ENCODE measurements at regions not wholly inside any gene's neighbourhood (a gene's known extent, or its start where the extent isn't known, plus 50 kb on each side); places are given as distances from the start of the nearest gene placed in this dataset.

DNA sequence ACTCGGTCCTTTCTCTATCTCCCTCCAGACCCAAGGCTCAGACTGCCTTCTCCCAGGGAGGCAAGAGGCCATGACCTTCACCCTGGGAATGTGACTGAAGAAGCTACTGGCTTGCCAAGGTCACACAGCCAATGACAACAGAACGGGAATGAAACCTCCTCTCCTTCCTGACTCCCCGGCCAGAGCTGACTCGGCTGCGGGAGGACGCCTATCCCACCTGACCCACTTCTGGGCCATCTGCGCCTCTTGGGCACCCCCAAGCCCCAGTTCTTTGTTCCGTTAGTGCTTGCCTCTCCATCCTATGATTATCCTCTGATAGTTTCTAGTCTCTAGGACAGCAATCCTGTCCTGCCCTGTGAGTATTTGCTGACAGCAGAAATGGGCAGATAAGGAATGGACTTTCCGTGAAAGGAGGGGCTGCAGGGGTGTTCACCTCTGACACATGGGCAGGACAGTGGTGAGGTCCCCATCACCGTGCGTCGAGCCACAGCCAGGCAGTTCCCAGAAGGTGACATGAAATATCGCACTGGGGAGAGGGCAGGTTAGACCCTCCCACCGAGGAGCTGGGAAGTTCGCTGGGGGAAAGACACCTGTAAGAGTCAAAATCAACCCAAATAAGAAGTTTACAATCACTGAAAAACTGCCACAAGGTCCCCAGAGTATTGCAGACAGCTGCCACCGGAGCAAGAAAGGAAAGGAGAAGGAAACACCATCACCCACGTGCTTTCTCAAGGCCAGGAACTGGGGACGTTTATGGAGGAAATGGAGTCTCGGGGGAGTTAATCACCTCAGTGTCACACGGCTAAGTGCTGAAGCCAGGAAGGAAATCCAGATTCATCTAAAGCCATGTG, 63.0 kb downstream of the INSIG1 start:
- DNase-seq (ENCODE audit: low read depth): no peak

DNA sequence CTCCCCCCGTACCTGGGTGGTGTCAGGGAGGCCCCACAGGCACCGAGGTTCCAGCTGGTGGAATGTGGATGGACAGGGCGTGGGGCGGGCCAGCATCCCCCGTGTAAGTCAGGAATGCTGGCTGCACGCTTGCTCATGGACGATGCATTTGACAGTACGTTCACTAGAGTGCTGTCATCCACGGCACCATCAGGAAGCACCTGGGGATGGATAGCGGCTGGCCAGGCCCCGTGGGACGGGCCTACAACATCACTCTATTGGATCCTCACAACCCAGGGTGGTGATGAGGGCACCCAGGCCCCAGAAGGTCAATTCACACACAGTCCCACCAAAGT, 63.6 kb downstream of the INSIG1 start:
- DNase-seq (ENCODE audit: low read depth): no peak

DNA sequence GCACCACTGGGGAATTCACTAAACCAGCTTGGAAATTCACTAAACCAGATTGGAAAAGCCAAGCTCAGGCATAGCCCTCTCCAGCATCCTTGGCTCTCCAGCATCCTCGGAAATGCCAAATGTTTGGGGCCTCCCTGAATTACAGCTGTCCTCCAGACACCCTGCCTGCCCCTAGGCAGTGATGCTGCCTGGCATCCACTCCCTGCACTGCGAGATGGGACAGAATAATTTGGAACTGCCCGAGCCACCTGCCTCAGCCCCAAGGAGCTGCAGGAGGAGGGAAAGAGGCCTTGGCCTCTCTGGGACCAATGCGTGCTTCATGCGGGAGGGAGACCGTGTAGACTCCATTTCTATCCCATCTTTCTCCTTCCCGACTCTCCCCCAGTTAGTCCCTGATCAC, 64.3 kb downstream of the INSIG1 start:
- DNase-seq (ENCODE audit: low read depth): no peak

DNA sequence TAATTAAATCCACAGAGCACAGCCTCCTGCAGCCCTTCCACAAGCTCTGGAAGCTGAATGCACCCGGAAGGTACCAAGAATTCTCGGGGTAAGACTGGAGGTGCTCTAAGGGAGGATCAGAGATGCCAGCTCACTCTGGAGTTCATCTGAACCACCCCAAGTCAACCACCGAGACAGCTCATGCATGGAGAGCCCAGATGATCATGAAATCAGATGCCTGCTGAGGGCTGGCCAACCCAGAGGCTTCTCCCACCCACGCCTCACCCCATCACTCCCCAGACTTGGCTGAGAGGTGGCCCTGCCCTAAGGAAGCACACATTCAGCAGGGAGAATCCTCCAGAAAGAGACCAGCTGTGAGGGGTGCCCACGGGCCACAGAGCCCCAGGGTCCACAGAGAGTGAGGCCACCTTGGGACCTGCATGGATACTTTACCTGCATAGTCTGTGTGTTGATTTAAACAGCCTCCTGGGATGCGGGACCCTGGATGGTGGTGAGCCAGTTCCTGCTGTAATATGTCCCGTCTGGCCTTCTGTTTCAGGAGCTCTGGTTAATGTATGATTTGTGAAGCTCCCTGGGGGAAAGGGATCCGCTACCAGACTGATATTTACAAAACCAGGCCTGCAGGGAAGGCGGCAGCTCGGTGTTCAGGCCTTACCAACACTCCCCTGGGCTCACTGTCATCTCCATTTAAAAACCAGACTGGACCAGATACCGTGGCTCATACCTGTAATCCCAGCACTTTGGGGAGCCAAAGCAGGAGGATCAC, 64.9 kb downstream of the INSIG1 start:
- no peak for DNase-seq (ENCODE audit: low read depth)

DNA sequence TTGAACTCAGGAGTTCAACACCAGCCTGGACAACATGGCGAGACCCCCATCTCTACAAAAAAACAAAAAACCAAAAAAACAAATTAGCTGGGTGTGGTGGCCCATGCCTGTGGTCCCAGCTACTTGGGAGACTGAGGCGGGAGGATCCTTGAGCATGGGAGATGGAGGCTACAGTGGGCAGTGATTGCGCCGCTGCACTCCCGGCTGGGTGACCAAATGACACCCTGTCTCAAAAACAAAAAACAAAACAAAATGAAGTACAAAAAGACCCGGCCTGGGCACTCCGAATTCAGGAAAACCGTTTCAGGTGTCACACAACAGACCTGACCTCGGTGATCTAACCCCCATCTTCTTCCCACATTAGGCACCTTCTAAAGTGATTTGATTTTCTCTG, 65.5 kb downstream of the INSIG1 start:
- no peak for DNase-seq (ENCODE audit: low read depth)

DNA sequence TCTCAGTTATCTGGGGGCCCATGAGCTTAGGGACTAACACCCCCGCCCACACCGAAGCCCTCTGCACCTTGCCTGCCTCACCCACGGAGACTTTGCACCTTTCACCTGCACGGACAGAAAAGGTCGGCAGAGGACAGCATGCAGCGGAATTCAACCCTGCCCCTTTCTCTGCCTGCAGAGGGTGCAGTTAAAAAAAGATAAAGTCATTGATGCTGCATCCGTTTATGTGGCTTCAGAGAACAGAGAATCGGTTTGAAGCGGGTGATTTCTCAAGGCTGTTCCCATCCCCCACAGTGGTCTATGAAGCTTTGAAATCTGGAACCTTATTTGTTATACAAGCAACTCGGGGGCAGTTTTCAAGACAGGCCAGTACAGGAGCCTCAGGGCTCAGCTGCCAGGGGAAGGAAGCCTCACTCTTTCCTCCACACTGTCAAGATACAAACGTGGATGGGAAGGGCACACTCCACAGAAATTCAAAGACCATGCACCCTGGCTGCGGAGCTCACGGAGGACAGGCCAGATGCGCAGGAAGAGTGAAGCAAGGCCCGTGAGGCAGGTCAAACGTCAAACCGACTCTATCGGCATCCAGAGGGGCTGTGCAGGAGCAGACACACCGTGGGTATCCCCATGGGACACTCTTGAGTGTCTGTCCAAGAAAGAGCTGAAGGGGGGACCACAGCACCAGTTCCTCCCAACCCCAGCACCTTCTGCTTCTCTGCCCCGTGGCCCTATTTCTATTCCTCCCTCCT, 66.3 kb downstream of the INSIG1 start:
- DNase-seq (ENCODE audit: low read depth): no peak

DNA sequence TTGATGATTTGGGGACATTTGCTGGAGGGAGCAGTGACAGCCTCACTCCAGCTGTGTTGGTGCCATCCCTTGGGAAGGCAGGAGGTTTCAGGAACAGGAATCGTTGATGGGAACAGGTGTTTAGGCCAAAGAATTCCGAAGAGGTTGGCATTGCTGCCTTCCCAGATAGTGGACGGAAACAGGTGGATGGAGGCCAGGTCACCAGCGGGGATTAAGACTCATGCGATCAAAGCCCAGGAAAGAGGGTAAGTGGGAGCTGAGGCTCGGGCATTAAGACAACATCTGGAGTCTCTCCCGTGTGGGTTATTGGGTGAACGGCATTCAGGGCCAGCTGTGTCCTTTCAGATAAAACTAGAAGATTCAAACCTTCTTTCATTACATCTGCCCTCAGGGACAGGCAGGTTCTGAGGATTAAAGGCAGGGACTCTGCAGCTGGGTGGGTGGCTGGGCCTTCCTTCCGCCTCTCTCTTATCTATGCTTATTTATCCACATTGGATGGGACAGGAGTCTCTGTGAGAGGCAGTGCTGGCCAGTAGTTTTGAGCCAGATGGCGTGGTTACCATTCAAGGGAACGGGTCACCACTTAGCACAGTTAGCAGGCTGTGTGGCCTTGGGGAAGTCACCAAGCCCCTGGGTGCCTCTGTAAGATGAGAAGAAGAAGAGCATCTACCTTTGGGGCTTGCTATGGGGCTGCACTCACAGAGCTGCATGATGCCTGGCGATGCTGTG, 67.6 kb downstream of the INSIG1 start:
- no peak for DNase-seq (ENCODE audit: low read depth)

DNA sequence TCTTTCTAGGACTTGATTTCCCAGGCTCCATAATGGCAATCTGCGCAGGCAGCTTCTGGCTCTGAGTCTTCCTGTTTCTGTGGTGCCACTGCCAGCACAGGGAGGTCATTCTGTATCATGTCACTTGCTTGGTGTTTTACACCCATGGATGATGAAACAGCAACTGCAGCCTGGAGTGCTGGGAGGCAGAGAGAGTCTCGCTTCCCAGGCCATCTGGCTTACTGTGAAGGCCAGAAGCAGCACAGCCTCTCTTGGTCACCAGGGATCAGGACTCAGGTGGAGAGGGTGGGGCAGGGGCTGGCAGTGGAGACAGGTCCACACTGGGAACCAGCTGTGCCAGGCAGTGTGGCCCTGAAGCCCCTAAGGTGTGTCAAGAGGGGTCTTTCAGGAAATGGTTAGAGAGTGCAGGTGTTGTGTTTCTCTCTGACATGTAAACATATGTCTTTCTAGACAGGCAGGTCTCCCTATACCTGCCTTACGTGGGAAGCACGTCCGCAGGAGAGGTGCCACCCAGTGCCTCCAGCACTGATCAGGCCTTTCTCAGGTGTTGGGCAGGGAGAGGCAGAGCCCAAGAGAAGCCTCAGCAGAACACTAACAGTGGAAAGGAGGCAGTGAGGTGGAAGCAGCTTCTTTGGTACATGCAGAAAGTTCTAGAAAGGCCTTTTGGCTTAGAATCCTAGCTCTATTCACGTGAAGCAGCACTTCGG, 71.4 kb downstream of the INSIG1 start:
- no peak for DNase-seq (ENCODE audit: low read depth)

DNA sequence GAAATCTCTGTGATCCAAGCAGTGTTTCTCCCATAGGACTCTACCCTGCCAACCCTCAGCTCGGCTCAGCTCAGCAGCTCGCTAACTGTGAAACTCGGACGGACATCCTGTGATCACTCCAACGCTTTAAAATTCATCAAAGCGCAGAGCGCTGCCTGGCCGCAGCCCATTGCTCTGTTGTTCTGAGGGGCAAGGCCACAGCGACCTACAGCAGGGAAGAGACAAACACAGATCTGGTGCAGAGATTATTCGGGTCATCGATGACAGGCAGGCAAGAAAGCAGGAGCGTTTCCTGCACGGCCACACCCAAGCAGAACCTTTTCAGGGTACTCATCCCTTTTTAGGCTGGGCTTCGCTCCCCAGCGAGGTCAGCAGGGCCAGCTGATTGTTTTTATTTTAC, 72.1 kb downstream of the INSIG1 start:
- no peak for DNase-seq (ENCODE audit: low read depth)

DNA sequence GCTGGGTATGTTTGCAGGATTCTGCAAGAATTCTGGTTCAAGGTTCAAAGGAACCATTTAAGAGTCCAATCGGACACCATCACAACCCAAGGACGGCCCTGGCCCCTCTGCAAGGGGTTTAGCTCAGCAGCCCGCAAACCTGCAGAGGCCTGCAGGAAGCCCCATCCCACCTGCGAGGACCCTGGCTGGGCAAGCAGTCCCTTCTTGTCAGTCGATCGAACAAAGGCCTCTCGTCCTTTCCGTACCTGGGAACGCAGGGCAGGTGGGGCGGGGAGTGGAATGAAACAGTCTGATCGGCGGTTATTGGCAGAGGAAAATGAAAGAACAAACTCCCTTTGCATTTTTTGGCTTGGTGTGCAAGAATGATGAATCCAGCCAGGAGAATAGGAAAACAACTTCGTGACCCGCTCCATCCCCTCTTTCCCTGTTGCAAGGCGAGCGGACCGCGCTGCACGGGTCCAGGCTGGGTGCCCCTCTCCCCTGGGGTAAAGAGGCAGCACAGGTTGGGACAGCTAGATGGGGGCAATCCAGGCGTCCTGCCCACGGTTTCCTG, 73.7 kb downstream of the INSIG1 start:
- no peak for DNase-seq (ENCODE audit: low read depth)

DNA sequence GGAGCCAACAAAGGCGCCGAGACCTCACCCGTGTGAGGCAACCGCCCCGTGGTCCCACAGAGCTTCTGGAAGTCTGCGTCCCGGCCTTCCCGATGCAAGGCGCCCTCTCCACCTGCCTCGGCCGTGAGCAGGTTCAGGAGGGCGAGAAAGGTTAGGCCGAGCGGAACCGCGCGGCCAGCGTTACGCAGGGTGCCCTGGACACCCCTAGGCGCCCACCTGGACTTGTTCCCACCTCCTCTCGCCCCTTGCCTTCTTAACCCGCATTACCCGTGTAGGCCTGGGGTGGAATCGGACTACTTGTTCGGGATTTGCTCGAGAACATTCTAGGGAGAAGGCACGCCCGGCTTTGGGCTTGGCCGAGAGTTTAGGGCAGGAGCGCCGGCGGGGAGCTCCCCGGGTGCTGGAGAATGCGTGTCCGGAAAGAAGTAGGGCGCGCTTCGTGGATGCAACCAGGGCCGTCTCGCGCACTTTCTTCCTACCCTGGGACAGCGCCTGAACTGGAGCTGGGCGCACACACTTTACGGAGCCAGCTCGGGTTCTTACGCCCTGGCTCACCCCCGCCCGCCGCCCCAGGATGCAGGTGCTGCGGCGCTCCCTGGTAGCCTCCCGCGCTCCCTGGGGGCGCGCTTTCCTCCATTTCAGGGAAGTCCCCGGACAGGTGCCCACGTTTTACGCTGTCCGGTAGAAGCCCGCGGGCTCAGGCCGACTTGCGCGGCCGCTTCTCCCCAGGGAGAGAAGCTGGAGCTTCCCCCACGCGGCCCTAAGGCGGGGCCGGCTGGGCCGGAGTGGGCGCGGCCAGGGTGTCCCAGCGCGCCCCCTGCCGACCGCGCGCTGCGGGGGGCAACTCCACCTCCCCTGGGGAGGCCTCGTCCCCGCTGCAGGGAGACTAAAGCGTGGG, 74.5 kb downstream of the INSIG1 start:
- DNase-seq (ENCODE audit: low read depth): no peak

DNA sequence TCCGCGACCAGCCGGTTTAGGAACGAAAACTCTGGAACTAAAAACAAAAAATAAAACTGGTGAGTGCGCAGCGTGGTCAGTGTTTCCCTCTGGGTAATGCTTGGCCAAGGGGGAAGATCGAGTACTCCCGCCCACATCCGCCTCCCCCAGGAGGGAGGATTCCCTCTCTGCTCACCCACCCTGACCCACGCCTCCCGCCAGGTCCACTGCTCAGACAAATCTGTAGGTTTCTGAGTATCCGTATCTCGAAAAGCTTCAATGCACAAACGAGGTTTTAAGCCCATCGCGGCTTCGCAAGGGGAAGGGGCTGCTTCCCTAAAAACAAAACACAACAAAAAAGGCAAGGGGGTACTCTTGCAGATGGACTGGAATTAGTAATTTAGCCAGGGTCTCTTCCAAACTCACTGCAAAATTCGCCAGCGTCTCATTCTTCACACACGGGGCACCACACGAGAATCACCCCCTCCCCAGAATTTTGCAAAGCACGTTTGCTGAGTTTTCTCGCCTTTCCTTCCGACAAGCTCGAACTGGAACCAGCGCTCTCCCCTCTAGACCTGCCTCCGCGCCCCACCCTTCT, 75.2 kb downstream of the INSIG1 start:
- DNase-seq (ENCODE audit: low read depth): no peak

DNA sequence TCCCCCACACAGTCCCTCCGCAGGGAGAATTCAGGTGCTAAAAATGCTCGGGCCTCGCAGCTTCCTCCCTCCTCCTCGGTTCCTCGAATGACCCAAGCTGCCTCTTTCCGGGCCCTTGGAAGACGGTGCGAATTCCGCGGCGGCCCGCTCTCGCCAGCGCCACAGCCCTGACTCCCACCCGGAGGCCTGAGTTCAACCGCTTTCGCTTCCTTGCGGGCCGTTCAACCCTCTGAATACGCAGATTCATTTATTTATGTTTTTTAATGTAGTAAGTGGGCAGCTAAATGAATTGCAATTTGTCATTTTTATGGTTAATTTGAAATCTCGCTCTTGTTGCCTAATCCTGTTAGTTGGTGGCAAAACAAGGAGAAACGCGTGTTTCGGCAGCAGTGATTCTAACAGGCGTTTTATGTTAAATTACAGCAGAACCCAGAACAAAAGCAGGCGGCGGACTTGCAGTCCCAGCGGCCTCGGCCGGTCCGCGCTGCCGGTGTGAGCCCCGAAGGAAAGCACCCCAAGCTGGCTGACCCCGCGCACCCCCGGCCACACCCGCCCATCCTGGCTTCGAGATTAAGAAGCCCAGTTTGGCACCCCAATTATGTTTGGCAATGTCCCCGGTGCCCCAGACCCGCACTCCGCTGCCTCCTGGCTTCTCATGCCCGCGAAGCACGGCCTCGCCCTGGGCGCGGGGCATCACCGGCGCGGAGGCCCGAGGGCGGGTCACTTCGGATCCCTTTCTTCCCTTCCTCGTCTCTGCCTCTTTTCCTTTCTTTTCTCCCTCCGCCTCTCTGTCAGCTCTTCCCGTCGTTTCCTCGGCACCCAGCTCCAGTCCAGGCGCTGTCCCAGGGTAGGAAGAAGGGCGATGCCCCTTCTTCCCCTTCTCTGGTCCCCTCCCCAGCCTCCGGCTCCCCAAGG, 75.9 kb downstream of the INSIG1 start:
- no peak for DNase-seq (ENCODE audit: low read depth)

DNA sequence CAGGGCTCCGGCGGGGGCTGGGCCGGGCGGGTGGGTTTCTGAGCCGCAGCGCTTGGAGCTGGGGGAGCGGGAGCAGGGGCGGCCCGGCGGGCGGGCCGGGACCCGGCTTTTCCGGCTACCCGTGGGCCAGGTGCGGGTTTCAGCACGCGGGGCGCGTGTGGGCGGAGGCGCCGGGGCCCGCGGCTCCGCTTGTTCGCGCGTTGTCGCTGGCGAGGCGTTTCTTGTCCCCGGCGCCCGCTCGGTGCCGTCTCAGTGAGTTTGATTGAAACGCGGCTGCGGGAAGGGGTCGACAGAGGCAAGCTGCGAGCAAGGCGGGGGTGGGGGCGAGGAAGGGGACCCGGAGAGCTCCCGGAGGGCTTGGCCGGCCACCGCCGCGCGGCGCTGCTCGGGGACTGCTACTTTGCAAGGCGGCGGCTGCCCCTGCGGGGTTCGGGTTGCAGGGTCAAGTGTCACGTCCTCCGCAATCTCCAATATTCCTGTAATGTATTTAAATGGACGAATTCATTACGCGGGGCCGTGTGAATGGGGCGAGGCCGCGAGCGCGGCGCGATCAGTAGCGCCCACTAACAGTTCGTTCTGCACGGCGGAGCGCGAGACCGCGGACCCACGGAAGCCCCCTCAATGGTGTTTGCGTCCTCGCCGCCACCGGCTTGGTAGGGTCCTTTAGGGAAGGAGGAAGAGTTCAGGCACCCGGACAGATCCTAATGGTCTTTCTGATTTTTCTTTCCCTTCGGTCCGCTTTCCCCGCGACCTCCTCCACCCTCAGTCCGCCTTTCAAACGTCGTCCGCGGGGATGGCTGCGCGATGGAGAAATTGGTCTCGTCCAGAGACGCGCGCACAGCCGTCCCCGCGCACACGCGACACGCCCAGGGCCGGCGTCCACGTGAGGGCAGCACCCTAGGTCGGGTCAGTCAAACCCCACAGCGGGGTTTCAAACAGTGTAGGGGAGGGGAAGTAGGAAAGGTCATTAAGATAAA, 76.9 kb downstream of the INSIG1 start:
- no peak for DNase-seq (ENCODE audit: low read depth)

DNA sequence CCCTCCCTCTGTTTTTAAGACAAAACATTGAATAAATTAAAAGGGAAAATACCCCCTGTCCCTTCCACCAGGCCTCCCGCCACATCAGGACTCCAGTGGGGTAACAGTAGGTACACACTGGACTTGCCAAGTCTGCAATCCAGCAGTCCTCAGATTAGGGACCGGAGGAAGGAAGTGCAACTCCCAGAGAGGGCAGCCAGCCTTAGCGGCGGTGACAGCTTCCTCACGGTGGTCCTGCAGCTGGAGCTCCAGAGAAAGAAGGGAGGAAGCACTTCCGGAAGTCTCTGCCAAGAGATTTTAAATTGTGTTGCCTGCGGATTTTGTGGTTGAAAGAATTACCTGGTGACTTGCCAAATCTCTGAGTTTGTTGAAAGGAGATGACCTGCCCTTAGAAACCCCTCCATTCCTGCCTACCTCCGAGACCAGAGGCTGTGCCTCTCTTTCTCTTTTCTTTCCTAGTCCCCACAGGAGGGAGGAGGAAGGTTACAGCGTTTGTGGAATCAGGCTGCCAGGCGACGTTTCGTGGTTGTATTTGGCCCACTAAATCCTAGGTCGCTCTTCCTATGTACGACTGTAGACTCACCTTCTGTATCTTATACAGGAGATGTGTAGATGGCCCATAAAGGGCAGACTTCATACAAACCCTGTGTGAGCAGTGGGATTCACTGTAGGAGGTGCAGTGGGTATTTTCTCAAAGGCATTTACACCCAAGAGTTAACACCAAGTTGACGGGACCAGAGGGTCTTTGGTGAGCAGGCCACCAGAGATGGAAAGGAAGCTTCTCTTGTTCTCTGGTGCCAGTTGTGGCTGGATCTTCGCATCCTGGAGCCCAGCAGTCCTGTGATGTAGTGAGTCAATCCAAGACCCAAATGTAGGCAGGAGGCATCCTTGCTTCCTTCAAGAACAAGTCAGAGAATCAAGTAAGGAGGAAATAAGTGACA, 77.9 kb downstream of the INSIG1 start:
- no peak for DNase-seq (ENCODE audit: low read depth)

DNA sequence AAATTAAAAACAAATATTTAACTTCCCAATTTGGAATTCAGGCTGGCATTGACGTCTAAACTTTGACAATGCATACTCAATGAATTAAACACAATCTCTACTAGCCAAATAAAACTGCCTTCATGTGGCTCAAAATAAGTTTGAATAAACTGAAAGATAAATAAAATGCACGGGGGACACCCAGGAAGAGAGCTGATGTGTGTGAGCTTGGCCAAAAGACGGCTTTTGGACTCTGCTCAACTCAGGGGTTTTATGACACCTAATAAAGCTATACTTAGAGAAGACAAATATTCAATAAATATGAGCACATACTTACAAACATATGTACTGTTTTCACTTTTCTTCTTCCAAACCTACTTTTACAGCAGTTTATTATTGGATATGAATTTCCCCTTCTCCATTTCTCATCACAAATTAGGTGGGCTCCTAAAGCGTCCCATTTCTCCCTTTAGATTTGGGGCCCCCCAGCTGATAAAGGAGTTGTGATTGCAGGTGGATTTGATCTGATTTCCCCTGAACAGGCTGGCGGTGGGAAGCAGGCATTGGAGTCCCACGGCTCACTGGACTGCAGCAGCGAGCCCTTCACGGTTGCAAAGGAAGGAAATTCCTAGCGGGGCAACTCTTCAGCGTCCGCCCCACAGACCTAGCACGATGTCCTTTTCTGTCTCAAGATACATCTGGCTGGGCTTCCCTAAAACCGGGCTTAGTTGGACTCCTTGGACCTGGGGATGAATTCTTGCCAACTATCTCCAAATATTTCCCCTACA, 79.6 kb downstream of the INSIG1 start:
- DNase-seq (ENCODE audit: low read depth): no peak

All from stromal cell of bone marrow (primary cell).